B cell (primary cell): ENCODE measurements at regions not wholly inside any gene's neighbourhood (a gene's known extent, or its start where the extent isn't known, plus 50 kb on each side); places are given as distances from the start of the nearest gene placed in this dataset.

Experiments used
- ATAC-seq: fragments of 200-7000 bp; cut with Tn5 transposase; one replicate; pipeline ENCODE4 v1.10.0; 2021; ENCODE audit warnings: low read depth, mild to moderate bottlenecking, moderate number of reproducible peaks, moderate library complexity
- CTCF ChIA-PET: fragments of 350-600 bp; sonication (Branson Sonifier 250); formaldehyde crosslinking; loops from one replicate; lab custom pipeline; 2021; ENCODE audit warnings: antibody characterized with exemption, inconsistent platforms; lab: Charles Lee
- POLR2A ChIA-PET: fragments of 350-600 bp; sonication (Branson Sonifier 250); formaldehyde crosslinking; loops from one replicate; lab custom pipeline; 2021; ENCODE audit warnings: antibody characterized with exemption; lab: Charles Lee
- DNase-seq: peaks from one replicate; pipeline ENCODE4 v3.0.0; 2013
- H2AFZ ChIP-seq: 2 replicates; pipeline ENCODE4 v1.6.1; 2012; ENCODE audit warnings: mild to moderate bottlenecking, low read depth, low read length; ENCODE audit not compliant: insufficient read depth, poor library complexity, severe bottlenecking
- H3K27ac ChIP-seq, 2 donors: 1 replicate in 1 of 2; 2 replicates in 1 of 2; pipeline ENCODE4 v1.5.1; 2012 to 2013; ENCODE audit warnings: low read length in 2 of 2, mild to moderate bottlenecking in 2 of 2, moderate library complexity in 1 of 2
- H3K27me3 ChIP-seq, 4 experiments: fragments of 200-600 bp in 1 of 4; sonication (generic) in 1 of 4; replicated peaks in 1 of 4; 1 replicate in 2 of 4; 2 replicates in 2 of 4; pipeline versions ENCODE4 v1.6.1 to v1.7.0; 2013 to 2016; ENCODE audit warnings: low read length in 3 of 4, mild to moderate bottlenecking in 2 of 4, mixed read lengths in 1 of 4, moderate library complexity in 1 of 4; ENCODE audit not compliant: insufficient read depth in 4 of 4, control insufficient read depth in 3 of 4; ENCODE audit errors: control extremely low read depth in 1 of 4
- H3K36me3 ChIP-seq, 2 experiments: replicated peaks in 1 of 2; 1 replicate in 1 of 2; 2 replicates in 1 of 2; pipeline versions ENCODE4 v1.6.1 to v1.7.1; 2013; ENCODE audit warnings: low read length in 1 of 2; ENCODE audit not compliant: insufficient read depth in 2 of 2, control insufficient read depth in 1 of 2; ENCODE audit errors: control extremely low read depth in 1 of 2, extremely low read depth in 1 of 2
- H3K4me1 ChIP-seq, 2 donors: fragments of 200-600 bp in 1 of 2; sonication (generic) in 1 of 2; 1 replicate in 1 of 2; 2 replicates in 1 of 2; pipeline versions ENCODE4 v1.5.1 to v1.6.1; 2013 to 2017; ENCODE audit warnings: low read length in 2 of 2; ENCODE audit not compliant: control insufficient read depth in 2 of 2, insufficient read depth in 2 of 2
- H3K4me2 ChIP-seq: replicated peaks from 2 replicates; pipeline ENCODE3; 2012; ENCODE audit warnings: mild to moderate bottlenecking, low read depth, low read length; ENCODE audit not compliant: poor library complexity, severe bottlenecking
- H3K4me3 ChIP-seq, 5 experiments: fragments of 200-600 bp in 1 of 5; sonication (generic) in 1 of 5; 1 replicate in 3 of 5; 2 replicates in 2 of 5; pipeline versions ENCODE4 v1.5.1 to v1.7.0; 2011 to 2016; ENCODE audit warnings: low read length in 4 of 5, mild to moderate bottlenecking in 4 of 5, low read depth in 2 of 5, control low read depth in 1 of 5, moderate library complexity in 1 of 5; ENCODE audit not compliant: insufficient read depth in 1 of 5; ENCODE audit errors: control extremely low read depth in 1 of 5, extremely low read depth in 1 of 5
- H3K79me2 ChIP-seq: fragments of 200-600 bp; sonication (generic); one replicate; pipeline ENCODE4 v1.6.0; 2016; ENCODE audit warnings: low read length; ENCODE audit not compliant: control insufficient read depth, insufficient read depth
- H3K9ac ChIP-seq: fragments of 200-600 bp; sonication (generic); 2 replicates; pipeline ENCODE4 v1.6.1; 2017; ENCODE audit warnings: mild to moderate bottlenecking, low read length, moderate library complexity
- H3K9me3 ChIP-seq, 3 donors: one replicate each; pipeline versions ENCODE4 v1.6.1 to v1.7.1; 2013; ENCODE audit warnings: low read length in 2 of 3; ENCODE audit not compliant: control insufficient read depth in 2 of 3, insufficient read depth in 1 of 3; ENCODE audit errors: control extremely low read depth in 1 of 3
- H4K20me1 ChIP-seq: 2 replicates; pipeline ENCODE4 v1.6.0; 2012; ENCODE audit warnings: mild to moderate bottlenecking, low read length; ENCODE audit not compliant: insufficient read depth, control insufficient read depth, poor library complexity, severe bottlenecking
- H3K27ac Mint-ChIP-seq: one replicate; pipeline ENCODE4 v1.8.0; 2021; ENCODE audit warnings: mixed read lengths
- H3K27me3 Mint-ChIP-seq: one replicate; pipeline ENCODE4 v1.8.0; 2021; ENCODE audit warnings: mixed read lengths
- H3K4me1 Mint-ChIP-seq: one replicate; pipeline ENCODE4 v1.8.0; 2021; ENCODE audit warnings: mixed read lengths
- H3K4me3 Mint-ChIP-seq: one replicate; pipeline ENCODE4 v1.8.0; 2021; ENCODE audit warnings: mixed read lengths
- H3K9me3 Mint-ChIP-seq: one replicate; pipeline ENCODE4 v1.8.0; 2022; ENCODE audit warnings: mixed read lengths; ENCODE audit not compliant: insufficient read depth
- CTCF ChIP-seq: fragments of 200-600 bp; IDR thresholded peaks from one replicate; pipeline ENCODE4 v1.8.0; 2022; ENCODE audit warnings: antibody characterized with exemption, mild to moderate bottlenecking
- EZH2 ChIP-seq: IDR thresholded peaks from 2 replicates; pipeline ENCODE4 v1.6.1; 2012; ENCODE audit warnings: borderline replicate concordance, low read depth, mild to moderate bottlenecking, moderate library complexity, low read length; ENCODE audit not compliant: insufficient read depth, poor library complexity, severe bottlenecking
- WGBS: methylation state at CpG from one replicate; pipeline ENCODE4 v1.1.5; 2013; ENCODE audit warnings: missing lambda C conversion rate; ENCODE audit not compliant: insufficient coverage; 5-methylcytosine and 5-hydroxymethylcytosine counted together
- intact Hi-C: fragments of 100-400 bp; cut with micrococcal nuclease; formaldehyde crosslinking; loops from one replicate; pipeline ENCODE4 v1.10.0; 2022

- no peak overlapping the region for H3K9ac ChIP-seq
- H3K79me2 ChIP-seq, result no peaks in the 10 kb centered on the region
- no peaks in the 10 kb centered on the region for H3K9me3 Mint-ChIP-seq
- no peak overlapping the region for H3K4me3 Mint-ChIP-seq
- no peak overlapping the region for H2AFZ ChIP-seq
- H3K27me3 ChIP-seq, result no peaks in the 10 kb centered on the region
- H3K4me1 ChIP-seq, result no peaks in the 10 kb centered on the region
- WGBS, result no CpG with 5 or more reads among the region's 2 CpGs
- no peak overlapping the region for H3K27ac Mint-ChIP-seq
- H3K27ac ChIP-seq, result no peak overlapping the region
- no peak overlapping the region for H3K4me3 ChIP-seq
- DNase-seq, result no peak
- no peak overlapping the region for H3K4me2 ChIP-seq
- ChIA-PET POLR2A (no interaction called here), CTCF (no interaction called here)
- no peaks in the 10 kb centered on the region for H3K4me1 Mint-ChIP-seq
- H3K36me3 ChIP-seq, result no peaks in the 10 kb centered on the region
- no peaks in the 10 kb centered on the region for H3K27me3 Mint-ChIP-seq
- no peaks in the 10 kb centered on the region for H3K9me3 ChIP-seq
- TF ChIP-seq CTCF (no peak), EZH2 (no peak)
- ATAC-seq, result no peak
- intact Hi-C loops, result no loop called here
- H4K20me1 ChIP-seq, result no peaks in the 10 kb centered on the region
These were observed 435.9 kb upstream of the CHAC2 start for GRCh38 chr2:53331667-53332066.

GRCh38 chr2:53317861-53318260 lies 449.7 kb upstream of the CHAC2 start:
- TF ChIP-seq EZH2, result no peak
- no peaks in the 10 kb centered on the region for H3K79me2 ChIP-seq
- H3K36me3 ChIP-seq, result no peaks in the 10 kb centered on the region
- Mint-ChIP-seq H3K4me1 (no peaks in the 10 kb centered on the region), H3K4me3 (no peak overlapping the region), H3K27ac (no peak overlapping the region), H3K27me3 (no peaks in the 10 kb centered on the region), H3K9me3 (no peaks in the 10 kb centered on the region)
- ChIA-PET CTCF (no interaction called here), POLR2A (no interaction called here)
- no peaks in the 10 kb centered on the region for H3K4me1 ChIP-seq
- H3K27me3 ChIP-seq, result no peaks in the 10 kb centered on the region
- DNase-seq (no peak), ATAC-seq (no peak)
- H4K20me1 ChIP-seq, result no peaks in the 10 kb centered on the region
- no peak overlapping the region for H3K4me3 ChIP-seq
- H3K27ac ChIP-seq, result no peak overlapping the region
- H2AFZ ChIP-seq, result no peak overlapping the region
- no peak overlapping the region for H3K4me2 ChIP-seq
- no peak overlapping the region for H3K9ac ChIP-seq
- whole genome bisulfite sequencing, result 84% methylated on average over 3 of the region's 5 CpGs
- H3K9me3 ChIP-seq, result no peaks in the 10 kb centered on the region
- intact Hi-C loops, result no loop called here
